GM18519 (cell line): ENCODE measurements at regions not wholly inside any gene's neighbourhood (a gene's known extent, or its start where the extent isn't known, plus 50 kb on each side); places are given as distances from the start of the nearest gene placed in this dataset.
"Not testable (repeated sequence)": the region's sequence is repeated elsewhere in the genome, so short reads cannot be mapped to it uniquely, and the experiment has no call there.

Experiments used
- ATAC-seq: cut with Tn5 transposase; IDR thresholded peaks from one replicate; pipeline ENCODE4 v1.9.1; 2021; ENCODE audit warnings: mild to moderate bottlenecking, moderate library complexity; ENCODE audit not compliant: unreplicated experiment, low FRiP score

DNA sequence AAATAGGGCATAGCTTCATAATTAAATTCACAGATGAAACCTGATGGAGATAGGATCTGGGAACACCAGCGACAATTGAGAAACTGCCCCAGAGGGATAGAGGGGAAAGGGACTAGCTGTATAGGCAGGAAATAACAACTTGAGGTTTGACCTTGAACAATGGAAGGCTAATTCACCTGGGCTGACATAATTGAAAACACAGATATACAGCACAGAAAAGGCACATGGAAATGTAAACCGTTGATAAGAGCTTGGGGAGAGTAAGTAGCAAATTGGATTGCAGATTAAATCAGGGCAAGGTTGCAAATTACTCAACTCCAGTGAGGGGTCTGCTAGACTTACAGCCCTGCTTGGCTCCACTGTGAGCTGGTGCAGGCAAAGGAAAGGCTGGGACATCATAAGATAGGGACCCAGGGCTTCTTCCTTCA lies 246.7 kb downstream of the DLEU7 start:
- ATAC-seq = no peak

DNA sequence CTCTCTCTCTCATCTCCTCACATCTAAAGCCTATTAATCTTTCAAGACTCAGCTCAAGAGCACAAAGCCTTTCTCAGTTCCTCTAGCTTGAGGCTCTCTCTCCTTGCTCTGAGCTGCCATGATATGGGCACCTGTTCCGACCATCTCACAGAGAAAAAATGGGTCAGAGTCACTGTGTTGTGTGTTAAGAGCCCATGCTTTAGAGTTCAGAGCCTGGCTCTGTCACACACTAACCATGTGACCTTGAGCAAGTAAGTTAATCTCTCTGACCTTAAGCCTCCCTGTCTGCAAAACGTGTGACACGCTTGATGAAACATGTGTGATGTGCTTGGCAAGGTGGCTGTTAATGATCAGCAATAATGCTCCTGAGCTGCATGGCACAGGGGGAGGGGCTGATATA lies 245.2 kb downstream of the DLEU7 start:
- no peak for ATAC-seq

DNA sequence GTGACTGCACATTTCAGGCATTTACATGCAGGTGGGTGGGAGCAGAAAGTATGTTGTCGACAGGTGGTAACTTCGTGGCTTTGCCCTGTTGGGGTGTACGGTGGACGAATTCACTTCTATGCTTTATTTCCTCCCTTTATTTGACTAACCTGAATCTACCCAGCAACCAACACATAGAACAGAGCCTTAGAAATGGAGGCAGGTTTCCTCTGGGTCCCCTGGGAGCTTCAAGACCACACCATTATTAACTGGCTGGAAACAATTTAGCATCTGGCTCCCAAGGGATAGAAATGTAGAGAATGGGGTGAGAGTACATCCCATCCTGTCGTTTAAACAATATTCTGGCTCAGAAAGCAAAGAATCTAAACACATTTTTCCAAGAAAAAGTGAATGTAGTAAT lies 244.4 kb downstream of the DLEU7 start:
- no peak for ATAC-seq

GRCh38 chr13:50599927-50600326 lies 243.6 kb downstream of the DLEU7 start:
- ATAC-seq = no peak

DNA sequence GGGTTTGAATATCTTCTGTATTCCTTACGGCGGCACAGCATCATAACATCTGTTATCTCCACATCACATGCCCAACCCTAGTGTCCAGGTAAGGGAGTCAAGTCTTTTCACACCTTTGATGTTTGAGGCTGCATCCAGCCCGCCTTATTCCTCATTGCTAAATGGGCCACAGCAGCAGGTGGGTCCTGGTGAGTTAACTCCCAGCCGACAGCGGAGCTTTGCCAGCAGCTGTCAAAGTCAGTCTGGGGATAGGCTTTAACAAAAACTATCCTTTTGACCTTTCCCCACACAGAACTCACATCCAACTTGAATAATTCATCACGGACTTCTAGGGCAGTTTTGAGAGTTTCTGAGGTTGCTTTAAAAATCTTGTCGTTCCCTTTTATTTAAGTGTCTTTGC lies 235.1 kb downstream of the DLEU7 start:
- no peak for ATAC-seq

DNA sequence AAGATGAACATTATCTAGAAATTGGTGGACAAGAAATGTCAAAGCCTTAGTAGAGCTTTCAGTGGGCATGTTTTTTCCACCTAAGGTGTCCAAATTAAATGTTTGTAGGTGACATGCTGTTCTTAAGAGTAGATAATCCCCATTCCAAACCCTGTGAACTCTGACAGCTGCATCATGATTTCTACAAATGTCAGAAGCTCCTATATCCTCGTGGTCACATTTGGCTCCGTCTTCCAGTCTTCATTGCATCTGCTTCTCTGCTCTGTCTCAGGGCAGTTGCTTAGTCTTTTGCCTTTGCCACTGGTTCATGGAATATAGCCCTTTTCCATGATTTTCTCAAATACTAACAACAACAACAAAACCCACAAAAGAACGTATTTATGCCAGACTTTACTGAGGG lies 234.5 kb downstream of the DLEU7 start:
- no peak for ATAC-seq

- ATAC-seq = no peak
These were observed 233.3 kb downstream of the DLEU7 start for GRCh38 chr13:50610238-50610637.

GRCh38 chr13:50611117-50611781 lies 232.2 kb downstream of the DLEU7 start:
- ATAC-seq = no peak

DNA sequence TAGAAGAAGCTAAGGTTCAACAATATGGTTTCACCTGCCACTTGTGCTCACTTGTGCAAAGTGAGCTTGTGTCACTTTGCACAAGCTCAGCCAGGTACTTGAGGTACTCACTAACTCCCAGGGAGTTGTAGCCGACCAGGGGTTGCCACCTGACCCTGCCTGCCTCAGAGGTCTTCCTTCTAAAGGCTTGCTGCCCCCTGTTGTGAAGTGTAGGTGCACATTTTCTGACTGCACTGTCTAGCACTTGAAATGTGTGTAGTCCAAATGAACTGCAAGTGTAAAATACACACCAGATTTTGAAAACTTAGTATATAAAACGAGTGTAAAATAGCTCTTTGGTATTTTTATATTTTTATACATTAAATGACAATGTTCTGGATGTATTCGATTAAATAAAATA lies 230.8 kb downstream of the DLEU7 start:
- no peak for ATAC-seq

DNA sequence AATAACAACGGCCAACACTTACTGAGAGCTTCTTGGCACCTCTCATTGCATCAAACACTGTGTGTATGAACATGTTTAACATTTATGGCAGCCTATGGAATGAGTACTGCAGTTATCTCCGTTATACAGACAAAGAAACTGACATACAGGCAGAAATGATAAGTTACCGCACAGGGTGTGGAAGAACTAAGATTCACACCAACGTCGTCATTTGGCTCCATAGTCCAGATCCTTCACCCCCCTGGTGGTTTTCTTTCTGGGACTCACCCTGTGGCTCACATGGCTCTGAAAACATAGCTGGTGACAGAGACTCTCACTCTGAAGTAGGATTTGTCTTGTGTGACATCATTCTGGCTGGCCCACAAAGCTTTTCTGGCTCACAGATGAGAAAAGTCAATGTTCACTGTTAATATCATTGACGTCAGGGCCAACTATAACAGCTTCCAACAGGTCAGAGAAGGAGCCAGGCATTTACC lies 230.1 kb downstream of the DLEU7 start:
- no peak for ATAC-seq

DNA sequence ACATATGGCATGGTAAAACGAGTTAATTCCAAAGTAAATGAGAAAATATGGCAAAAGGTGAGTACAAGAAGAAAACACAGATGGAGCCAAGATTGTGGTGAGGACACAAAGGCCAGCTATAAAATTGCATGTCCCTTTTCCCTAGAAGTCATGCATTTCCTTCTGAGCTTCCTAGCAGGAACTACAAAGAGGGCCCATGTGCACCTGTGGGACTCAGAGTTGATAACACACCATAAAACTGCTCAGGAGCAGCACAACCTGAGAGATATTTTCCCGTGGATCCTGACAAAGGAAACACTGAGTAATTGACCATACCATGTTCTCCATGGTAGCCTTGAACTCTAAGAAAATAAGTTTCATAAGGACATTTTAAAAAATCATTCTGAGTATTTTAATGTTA lies 228.3 kb downstream of the DLEU7 start:
- no peak for ATAC-seq

DNA sequence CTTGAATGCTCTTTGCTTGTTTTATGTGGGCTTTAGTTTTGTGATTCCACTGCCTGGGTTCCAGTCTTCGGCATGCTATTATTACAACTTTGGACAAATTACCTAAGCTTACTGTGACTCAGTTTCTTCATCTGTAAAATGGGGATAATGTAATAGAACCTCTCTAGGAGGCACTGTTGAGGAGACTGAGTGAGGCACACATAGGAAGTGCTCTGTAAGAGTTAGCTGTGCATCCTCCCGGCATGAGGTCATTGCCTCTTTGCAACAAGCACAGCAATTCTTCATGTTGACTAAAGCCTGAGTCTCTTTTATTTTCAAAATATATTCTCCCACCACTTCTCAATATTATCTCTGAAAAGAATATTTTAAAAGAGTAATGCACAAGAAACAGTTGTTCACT lies 227.4 kb downstream of the DLEU7 start:
- no peak for ATAC-seq

DNA sequence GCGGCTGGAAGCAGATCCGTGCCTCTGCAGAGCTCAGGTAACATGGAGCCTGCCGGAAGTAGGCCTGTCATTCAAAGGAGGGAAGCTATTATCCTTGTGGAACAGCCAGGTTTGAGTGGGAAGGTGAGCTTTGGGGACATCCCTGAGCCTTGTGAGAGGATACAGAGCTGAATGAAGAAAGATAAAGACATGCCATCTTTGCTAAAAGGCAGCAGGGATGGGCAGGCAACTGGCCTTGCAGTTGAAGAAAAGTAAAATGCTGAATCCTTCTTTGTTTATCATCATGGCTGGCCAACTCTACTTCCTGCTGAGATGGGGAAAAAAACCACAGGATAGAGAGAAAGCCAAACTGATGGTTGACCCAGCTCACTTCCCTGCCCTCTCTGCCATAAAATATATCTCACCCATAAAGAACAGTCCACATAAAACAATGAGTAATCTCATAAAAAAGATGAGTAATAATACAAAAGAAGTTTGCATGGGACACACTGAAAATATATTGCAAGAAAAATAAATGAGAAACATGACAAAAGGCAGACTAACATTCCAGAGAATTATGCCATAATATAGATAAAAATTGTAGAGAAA lies 226.3 kb downstream of the DLEU7 start:
- ATAC-seq = no peak

DNA sequence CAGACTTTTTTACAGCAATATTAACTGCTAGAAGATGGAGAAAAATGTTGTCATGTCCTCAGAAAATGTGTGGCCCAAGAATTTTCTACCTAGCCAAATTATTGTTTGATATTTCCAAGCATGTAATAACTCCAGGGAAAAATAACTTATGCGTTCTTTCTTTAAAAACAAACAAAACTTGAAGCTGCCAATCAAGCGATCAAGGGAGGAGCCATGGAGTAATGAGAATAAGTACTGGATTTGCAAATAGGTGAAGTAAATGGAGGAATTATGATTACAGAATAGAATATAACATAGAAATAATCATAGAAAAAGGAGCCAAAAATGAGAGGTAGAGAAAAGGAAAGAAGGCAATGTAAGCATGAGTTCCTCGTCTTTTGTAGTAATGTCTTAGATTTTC lies 225.3 kb downstream of the DLEU7 start:
- ATAC-seq = no peak

- ATAC-seq = no peak
These were observed 217.4 kb downstream of the DLEU7 start for GRCh38 chr13:50626101-50626547.

GRCh38 chr13:50627111-50627510 lies 216.4 kb downstream of the DLEU7 start:
- no peak for ATAC-seq

DNA sequence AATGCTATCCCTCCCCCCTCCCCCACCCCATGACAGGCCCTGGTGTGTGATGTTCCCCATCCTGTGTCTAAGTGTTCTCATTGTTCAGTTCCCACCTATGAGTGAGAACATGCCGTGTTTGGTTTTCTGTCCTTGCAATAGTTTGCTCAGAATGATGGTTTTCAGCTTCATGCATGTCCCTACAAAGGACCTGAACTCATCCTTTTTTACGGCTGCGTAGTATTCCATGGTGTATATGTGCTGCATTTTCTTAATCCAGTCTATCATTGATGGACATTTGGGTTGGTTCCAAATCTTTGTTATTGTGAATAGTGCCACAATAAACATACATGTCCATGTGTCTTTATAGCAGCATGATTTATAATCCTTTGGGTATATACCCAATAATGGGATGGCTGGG lies 215.0 kb downstream of the DLEU7 start:
- not testable (repeated sequence) for ATAC-seq

GRCh38 chr13:50629497-50629896 lies 214.0 kb downstream of the DLEU7 start:
- ATAC-seq = no peak

DNA sequence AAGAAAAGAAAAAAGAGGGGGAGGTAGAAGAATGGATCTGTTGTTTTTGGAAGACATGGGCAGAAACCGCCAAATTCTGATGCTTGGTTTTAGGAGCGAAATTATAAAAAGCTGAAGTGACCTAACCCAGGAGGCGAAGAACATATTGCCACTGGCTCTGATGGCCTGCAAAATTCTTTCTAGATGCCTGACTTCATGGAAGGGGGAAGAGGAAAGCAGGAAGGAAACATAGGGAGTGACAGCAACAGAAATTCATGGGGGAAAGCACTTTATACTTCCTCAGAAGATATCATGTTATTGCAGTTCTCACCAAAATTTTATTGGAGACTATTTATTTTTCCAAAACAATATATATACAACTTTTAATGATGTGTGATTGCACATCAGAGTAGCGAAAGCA lies 213.5 kb downstream of the DLEU7 start:
- ATAC-seq = no peak

GRCh38 chr13:50631041-50631440 lies 212.5 kb downstream of the DLEU7 start:
- no peak for ATAC-seq

GRCh38 chr13:50634339-50634738 lies 209.2 kb downstream of the DLEU7 start:
- ATAC-seq = no peak

DNA sequence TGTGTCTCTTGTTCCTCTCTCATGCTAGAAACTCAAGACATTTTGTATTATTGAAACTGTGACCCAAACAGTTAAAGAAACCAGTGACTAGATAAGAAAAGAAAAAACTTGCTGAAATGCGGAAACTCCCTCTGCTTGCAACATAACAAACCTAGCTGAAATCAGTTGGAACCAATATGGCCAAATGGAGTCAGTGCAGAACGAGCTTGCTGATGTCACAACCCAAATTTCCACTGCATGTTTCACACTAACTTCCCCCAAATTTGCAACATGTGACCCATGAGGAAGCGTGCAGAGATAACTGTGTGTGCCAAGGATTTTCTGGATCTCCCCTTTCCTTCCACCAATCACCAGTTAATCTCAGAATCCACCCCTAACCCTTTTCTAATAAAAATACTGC lies 208.0 kb downstream of the DLEU7 start:
- peak; percentile 68 for ATAC-seq
